Stimulated activated CD8-positive, alpha-beta memory T cell treated with anti-CD3 and anti-CD28 coated beads, Interleukin-4, amount 100 ng/mL, for 48 hours (primary cell): ENCODE measurements at regions not wholly inside any gene's neighbourhood (a gene's known extent, or its start where the extent isn't known, plus 50 kb on each side); places are given as distances from the start of the nearest gene placed in this dataset.
"Not testable (repeated sequence)": the region's sequence is repeated elsewhere in the genome, so short reads cannot be mapped to it uniquely, and the experiment has no call there.

Source experiments
- DNase-seq: peaks from one replicate; pipeline ENCODE4 v3.0.0-alpha.2; 2020

- no peak for DNase-seq
Observed at GRCh38 chrX:43239356-43239755, 416.7 kb upstream of the MAOA start.

DNA sequence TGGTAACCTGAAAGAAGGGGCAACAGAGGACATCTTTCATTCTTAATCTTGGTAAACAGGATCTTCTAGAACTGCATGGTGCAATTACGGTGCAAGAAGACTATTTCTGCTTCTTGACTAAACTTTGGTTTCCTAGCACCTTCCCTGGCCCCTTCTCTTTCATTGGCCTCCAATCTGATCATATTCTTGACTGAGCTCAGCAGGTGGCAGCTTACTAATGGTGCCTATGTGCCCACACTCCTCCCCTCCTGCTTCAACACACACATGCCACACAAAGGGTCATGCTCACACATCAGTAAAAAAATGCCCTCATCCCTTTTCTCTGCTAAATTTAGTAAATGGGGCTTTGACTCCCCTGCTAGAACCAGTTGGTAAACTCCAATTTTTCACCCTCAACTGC lies 400.5 kb upstream of the MAOA start:
- DNase-seq: no peak

- no peak for DNase-seq
Observed at GRCh38 chrX:43266487-43266886, 389.6 kb upstream of the MAOA start.

- no peak for DNase-seq
Observed at GRCh38 chrX:43267652-43268051, 388.4 kb upstream of the MAOA start.

- DNase-seq: no peak
Observed at GRCh38 chrX:43269201-43269600, 386.9 kb upstream of the MAOA start.

- no peak for DNase-seq
Observed at GRCh38 chrX:43277879-43278278, 378.2 kb upstream of the MAOA start.

DNA sequence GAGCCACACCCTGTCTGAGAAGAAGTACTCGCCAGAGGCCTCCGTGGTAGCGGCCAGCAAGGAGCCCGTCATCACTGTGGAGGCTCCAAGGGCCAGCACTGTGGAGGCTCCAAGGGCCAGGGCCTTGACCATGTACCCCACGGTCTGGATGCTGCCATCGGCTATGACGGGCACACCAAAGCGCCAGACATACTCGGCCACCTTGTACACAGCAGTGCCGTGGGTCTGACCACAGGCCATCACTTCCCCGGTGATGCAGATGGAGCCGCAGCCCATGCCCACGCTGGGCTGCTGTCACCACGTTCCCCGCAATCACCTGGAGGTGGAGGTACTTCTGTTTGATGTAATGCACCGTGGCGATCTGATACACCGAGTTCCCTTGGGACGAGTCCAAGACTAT lies 377.7 kb upstream of the MAOA start:
- no peak for DNase-seq

GRCh38 chrX:43279341-43279808 lies 376.7 kb upstream of the MAOA start:
- DNase-seq: no peak

GRCh38 chrX:43283187-43283586 lies 372.9 kb upstream of the MAOA start:
- DNase-seq: no peak

GRCh38 chrX:43311625-43312024 lies 344.5 kb upstream of the MAOA start:
- not testable (repeated sequence) for DNase-seq

DNA sequence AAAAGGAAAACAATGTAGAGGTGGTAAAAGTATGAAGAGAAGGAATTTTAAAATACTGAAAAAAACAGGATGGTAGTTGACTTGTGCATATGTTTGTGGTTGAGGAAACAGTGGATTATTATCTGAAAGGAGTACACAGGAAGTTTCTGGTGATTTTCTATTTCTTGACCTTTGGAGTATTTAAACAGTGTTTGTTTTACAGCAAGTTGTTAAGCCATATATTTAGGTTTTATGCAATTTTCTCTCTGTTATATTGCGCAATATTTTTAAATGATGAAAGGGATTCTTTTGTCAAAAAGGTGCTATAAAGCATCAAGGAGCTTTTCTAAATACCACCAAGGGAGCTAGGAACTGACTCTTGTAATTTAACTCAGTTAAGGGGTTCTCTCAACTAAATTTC lies 343.1 kb upstream of the MAOA start:
- DNase-seq: no peak

DNA sequence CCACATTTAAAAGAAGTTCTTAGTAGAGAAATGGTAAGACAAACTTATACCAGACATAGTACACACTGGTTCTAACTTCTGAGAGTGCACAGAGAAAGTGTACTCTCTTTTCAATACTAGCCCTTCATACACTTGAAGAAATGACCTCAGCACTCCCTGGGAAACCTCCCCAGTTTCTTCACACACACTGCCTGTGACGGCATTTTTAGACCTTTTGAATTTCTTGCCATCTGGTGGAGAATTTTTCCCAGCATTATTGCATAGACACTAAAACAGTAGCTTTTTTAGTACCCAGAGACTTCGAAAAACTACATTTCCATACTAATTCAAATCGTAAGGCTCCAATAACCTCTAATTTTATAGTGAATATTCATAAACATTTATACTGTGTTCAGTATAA lies 341.6 kb upstream of the MAOA start:
- no peak for DNase-seq

GRCh38 chrX:43315622-43316021 lies 340.5 kb upstream of the MAOA start:
- DNase-seq: no peak

GRCh38 chrX:43316146-43316545 lies 340.0 kb upstream of the MAOA start:
- no peak for DNase-seq

DNA sequence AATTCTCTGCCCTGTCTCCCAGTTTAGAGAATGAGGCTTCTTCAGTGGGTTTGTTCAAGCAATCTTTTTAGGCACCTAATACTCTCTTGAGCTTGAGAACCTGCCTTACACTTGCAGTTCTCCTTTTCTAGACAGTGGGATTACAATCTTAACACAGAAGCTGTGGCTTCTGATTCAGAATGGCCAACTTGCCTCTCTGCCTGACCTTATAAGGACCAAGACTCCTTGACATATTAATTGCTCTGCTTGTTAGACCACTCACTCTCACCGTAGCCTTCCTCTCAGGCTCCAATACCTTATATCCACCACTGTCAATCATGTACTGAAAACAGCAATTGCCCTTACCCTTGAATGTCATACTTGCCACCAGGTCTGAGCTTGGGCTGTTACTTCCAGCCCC lies 338.7 kb upstream of the MAOA start:
- DNase-seq: no peak

DNA sequence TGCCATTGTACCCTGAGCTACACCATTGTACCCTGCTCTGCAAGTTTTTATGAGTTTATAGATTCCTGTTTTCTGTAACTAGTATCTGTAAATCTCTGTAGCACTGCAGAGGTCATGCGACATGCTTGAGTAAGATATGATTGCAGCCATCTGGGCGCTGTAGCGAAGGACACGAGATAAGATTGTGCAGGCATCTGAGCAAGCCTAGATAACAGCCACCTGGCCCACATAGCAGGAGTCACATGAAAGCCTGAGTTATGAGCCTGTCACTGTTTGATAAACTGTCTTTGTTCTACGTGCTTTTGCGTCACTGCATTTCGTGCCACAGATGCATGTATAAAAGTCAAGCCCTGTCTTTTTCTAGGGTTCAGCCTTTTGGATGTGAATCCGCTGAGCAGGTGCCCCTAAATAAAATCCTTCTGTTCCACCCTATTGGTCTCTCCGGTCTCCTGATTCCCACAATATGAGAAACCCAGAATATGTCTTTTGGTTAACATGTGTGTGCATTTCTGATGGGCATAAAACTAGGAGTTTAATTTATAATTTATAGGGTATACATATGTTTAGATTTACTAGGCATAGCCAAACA lies 327.6 kb upstream of the MAOA start:
- no peak for DNase-seq

GRCh38 chrX:43333543-43333942 lies 322.6 kb upstream of the MAOA start:
- no peak for DNase-seq

GRCh38 chrX:43345166-43345565 lies 310.9 kb upstream of the MAOA start:
- DNase-seq: no peak

- DNase-seq: peak; percentile 39
Observed at GRCh38 chrX:43349363-43349762, 306.7 kb upstream of the MAOA start.

GRCh38 chrX:43350935-43351334 lies 305.2 kb upstream of the MAOA start:
- no peak for DNase-seq

- no peak for DNase-seq
Observed at GRCh38 chrX:43357741-43358140, 298.4 kb upstream of the MAOA start.

- DNase-seq: no peak
Observed at GRCh38 chrX:43373032-43373431, 283.1 kb upstream of the MAOA start.

GRCh38 chrX:43375136-43375535 lies 281.0 kb upstream of the MAOA start:
- DNase-seq: no peak

GRCh38 chrX:43380704-43381103 lies 275.4 kb upstream of the MAOA start:
- no peak for DNase-seq

- no peak for DNase-seq
Observed at GRCh38 chrX:43386875-43387274, 269.2 kb upstream of the MAOA start.

DNA sequence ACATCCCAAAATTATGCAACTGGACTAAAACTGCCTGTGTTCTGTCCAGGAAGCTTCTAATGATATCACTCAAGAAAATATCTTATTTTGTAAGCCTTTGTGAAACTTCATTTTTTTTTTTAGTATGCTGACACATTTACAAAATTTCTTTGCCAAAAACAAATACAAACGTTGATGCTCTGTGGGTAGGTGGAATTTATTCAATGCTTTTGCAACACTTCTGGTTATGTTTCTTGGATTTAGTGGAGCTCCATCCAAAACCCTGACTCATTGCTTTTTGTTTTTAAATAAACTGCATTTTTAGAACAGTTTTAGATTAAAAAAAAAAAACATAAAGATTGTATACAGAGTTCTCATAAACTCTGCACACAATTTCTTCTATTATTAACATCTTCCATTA lies 250.9 kb upstream of the MAOA start:
- no peak for DNase-seq
